ENCODE measurements at regions not wholly inside any gene's neighbourhood (a gene's known extent, or its start where the extent isn't known, plus 50 kb on each side); places are given as distances from the start of the nearest gene placed in this dataset.
"Not testable (repeated sequence)": the region's sequence is repeated elsewhere in the genome, so short reads cannot be mapped to it uniquely, and the experiment has no call there.

GRCh38 chr1:120647182-120647581, 76.6 kb upstream of the NBPF26 start:
- ATAC-seq (ENCODE audit: poor library complexity); intact Hi-C loops (cut with DNase I); DNase-seq: not testable (repeated sequence)

DNA sequence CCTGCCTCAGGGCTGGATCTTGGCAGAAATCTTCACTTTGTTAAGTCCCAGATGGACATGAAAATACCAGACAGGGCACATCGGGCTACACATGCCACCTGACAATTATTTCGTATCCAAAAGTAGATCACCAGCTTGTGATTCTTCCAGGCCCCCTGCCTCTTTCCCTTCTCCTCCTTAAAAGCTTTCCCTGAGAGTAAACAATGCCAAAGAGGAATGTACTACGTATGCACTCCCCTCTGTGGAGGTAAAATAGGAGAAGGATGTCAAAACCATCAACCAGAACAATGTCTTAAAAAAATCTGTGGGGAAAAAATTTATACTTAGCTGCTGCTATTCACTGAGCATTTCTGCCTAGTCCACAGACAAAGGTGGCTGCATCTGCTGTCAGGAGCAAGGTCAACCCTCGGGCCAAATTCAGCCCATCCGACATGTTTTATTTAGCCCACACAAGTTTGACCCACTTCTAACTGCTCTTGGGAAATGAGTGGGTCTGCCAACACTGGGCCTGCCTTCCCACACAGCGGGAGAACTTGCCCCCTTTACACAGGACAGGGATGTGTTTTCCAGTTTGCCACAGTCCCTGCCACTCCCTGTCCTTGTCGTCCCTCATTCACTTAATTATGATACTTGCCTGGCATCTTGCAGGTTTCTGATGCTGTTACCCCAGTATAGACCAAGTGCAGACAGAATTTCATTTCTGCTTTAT, 74.7 kb upstream of the NBPF26 start:
- DNase-seq; ATAC-seq (ENCODE audit: poor library complexity); intact Hi-C loops (cut with DNase I): not testable (repeated sequence)

- peak; percentile 22 for ATAC-seq (ENCODE audit: poor library complexity)
- intact Hi-C loops (cut with DNase I); DNase-seq: not testable (repeated sequence)
These were observed 74.0 kb upstream of the NBPF26 start for GRCh38 chr1:120649730-120650129.

- intact Hi-C loops (cut with DNase I); ATAC-seq (ENCODE audit: poor library complexity); DNase-seq: not testable (repeated sequence)
These were observed 69.6 kb upstream of the NBPF26 start for GRCh38 chr1:120654114-120654513.

GRCh38 chr1:120655394-120655793, 68.4 kb upstream of the NBPF26 start:
- ATAC-seq (ENCODE audit: poor library complexity): peak; percentile 34
- intact Hi-C loops (cut with DNase I); DNase-seq: not testable (repeated sequence)

DNA sequence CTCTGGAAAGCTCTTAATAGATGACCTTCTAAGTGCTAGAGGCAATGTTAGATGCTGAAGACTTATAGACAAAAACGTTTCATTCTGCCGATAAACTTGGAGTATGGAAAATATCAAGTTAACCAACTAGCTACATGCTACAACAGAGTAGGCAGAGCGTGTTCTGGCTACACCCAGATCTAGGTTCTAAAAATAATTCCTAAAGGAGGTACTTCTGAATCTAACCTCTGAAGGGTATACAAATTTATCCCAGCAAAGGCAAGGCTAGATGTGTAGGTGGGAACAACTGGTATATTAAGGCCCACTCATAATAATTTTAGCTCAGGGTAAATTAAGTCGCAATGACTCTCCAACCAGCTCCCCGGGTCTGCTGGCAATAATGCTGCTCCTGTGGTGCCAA, 67.6 kb upstream of the NBPF26 start:
- intact Hi-C loops (cut with DNase I); DNase-seq: not testable (repeated sequence)
- peak; percentile 92 for ATAC-seq (ENCODE audit: poor library complexity)

GRCh38 chr1:120657804-120658203, 65.9 kb upstream of the NBPF26 start:
- DNase-seq; intact Hi-C loops (cut with DNase I); ATAC-seq (ENCODE audit: poor library complexity): not testable (repeated sequence)

DNA sequence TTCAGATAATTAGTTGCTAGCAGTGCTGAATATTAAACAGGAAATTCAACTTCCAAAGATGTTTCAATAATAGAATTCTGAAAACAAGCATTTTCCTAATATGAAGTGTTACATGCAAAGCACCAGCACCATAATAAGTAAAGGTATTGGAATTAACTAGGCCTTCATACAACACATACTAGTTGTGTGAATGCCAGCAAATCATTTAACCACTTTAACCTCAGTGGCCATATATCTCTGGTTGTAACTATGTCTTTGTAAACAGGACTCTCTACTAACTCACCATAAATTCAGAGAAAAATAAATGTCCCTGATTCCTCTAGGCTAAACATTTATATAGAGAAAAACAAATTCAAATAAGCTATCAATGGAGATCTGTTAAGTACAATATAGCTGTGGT, 65.1 kb upstream of the NBPF26 start:
- intact Hi-C loops (cut with DNase I); DNase-seq; ATAC-seq (ENCODE audit: poor library complexity): not testable (repeated sequence)

GRCh38 chr1:120659133-120659532, 64.6 kb upstream of the NBPF26 start:
- DNase-seq; ATAC-seq (ENCODE audit: poor library complexity); intact Hi-C loops (cut with DNase I): not testable (repeated sequence)

- peak; percentile 60 for ATAC-seq (ENCODE audit: poor library complexity)
- intact Hi-C loops (cut with DNase I); DNase-seq: not testable (repeated sequence)
These were observed 59.1 kb upstream of the NBPF26 start for GRCh38 chr1:120664376-120665249.

DNA sequence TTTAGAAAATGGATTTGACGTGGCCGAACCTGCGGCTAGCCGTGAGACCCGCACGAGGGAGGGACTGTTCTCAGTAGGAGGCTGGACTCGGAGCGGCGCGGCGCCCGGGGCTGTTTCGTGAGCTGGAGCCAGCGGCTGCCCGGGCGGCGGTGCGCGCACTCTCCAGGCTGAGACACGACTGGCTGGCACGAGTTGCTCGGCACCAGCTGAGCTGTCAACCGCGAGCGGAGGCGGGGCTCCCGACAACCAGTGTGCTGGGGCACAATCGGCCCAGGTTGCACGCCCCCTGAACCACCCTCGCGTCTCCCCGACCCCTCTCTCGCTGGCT, 58.5 kb upstream of the NBPF26 start:
- intact Hi-C loops (cut with DNase I); DNase-seq: not testable (repeated sequence)
- ATAC-seq (ENCODE audit: poor library complexity): peak; percentile 100

DNA sequence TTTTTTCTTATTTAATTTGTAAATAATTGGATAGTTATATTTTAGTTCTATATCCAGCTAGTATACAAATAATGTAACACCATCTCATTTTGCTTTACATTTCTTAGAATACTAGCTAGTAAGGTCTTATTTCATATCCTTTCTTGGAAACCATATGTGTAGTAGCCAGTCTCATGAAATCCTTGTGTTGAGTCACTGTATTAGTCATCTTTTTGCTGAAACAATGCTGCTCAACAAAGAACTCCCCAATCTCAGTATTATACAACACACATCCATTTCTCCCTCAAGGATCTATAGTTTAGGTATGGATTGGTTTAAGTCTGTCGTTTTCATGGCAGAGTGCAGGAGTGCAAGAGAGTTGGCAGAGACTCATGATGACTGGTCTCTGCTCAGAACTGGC, 55.6 kb upstream of the NBPF26 start:
- DNase-seq; intact Hi-C loops (cut with DNase I): not testable (repeated sequence)

More for the DNA sequence above, 55.6 kb upstream of the NBPF26 start:
- ATAC-seq (ENCODE audit: poor library complexity): not testable (repeated sequence)

Measured in Right ventricle myocardium superior (tissue), 1 donor.